Transverse colon (tissue), 4 donors: ENCODE measurements at regions not wholly inside any gene's neighbourhood (a gene's known extent, or its start where the extent isn't known, plus 50 kb on each side); places are given as distances from the start of the nearest gene placed in this dataset.

Source experiments
- EP300 ChIP-seq: sonication (generic); formaldehyde crosslinking; IDR thresholded peaks from one replicate; pipeline ENCODE4 v1.6.1; 2017; ENCODE audit warnings: antibody characterized with exemption, low read depth
- POLR2A ChIP-seq: fragments of 450-650 bp; IDR thresholded peaks from one replicate; pipeline ENCODE4 v1.6.1; 2016; ENCODE audit warnings: antibody characterized with exemption, mild to moderate bottlenecking, moderate library complexity
- POLR2AphosphoS5 ChIP-seq, 3 donors: sonication (generic); formaldehyde crosslinking; IDR thresholded peaks; one replicate each; pipeline ENCODE4 v1.6.1; 2016; ENCODE audit warnings: antibody characterized with exemption in 3 of 3
- TF ChIP-seq, protein P1 (sequence below), 5 experiments: fragments of 200-600 bp in 3 of 5; fragments of 450-650 bp in 2 of 5; sonication (generic) in 3 of 5; IDR thresholded peaks; 1 replicate in 2 of 5; 2 replicates in 3 of 5; pipeline ENCODE4 v1.5.1; 2016 to 2017; ENCODE audit warnings: antibody characterized with exemption in 5 of 5, inconsistent platforms in 3 of 5, mild to moderate bottlenecking in 2 of 5, moderate library complexity in 1 of 5

DNA sequence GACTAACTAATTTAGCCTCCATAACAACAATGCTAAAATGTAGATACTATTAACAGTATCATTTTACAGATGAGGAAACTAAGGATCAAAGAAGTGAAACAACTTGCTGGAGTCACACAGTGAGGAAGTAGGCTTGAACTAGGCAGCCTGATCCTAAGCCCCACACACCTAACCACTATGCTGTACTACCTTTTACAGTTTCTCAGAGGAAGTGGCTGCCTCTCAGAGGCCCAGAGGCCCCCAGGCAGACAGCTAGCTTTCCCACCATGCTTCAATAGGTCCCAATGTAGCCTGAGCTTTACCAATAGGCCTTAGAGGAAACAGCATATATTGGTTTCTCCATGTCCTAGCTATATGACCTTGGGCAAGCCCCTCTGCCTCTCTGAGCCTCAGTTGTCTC is 69.4 kb upstream of the PJA1 start:
- TF ChIP-seq, protein P1, sequence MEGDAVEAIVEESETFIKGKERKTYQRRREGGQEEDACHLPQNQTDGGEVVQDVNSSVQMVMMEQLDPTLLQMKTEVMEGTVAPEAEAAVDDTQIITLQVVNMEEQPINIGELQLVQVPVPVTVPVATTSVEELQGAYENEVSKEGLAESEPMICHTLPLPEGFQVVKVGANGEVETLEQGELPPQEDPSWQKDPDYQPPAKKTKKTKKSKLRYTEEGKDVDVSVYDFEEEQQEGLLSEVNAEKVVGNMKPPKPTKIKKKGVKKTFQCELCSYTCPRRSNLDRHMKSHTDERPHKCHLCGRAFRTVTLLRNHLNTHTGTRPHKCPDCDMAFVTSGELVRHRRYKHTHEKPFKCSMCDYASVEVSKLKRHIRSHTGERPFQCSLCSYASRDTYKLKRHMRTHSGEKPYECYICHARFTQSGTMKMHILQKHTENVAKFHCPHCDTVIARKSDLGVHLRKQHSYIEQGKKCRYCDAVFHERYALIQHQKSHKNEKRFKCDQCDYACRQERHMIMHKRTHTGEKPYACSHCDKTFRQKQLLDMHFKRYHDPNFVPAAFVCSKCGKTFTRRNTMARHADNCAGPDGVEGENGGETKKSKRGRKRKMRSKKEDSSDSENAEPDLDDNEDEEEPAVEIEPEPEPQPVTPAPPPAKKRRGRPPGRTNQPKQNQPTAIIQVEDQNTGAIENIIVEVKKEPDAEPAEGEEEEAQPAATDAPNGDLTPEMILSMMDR (IDR thresholded peaks at IDR 0.05), result no peak
- no peak for TF ChIP-seq EP300
- TF ChIP-seq POLR2AphosphoS5 (IDR thresholded peaks at IDR 0.05), result no peak
- no peak for TF ChIP-seq POLR2A
